Trophoblast cell (in vitro differentiated cells and primary cell): ENCODE measurements at regions not wholly inside any gene's neighbourhood (a gene's known extent, or its start where the extent isn't known, plus 50 kb on each side); places are given as distances from the start of the nearest gene placed in this dataset.

Experiments used
- DNase-seq, 2 donors: peaks; one replicate each; pipeline ENCODE4 v3.0.0-alpha.2; 2016
- H2AFZ ChIP-seq: 2 replicates; pipeline ENCODE4 v1.6.1; 2013; ENCODE audit warnings: low read length, moderate library complexity, mild to moderate bottlenecking; ENCODE audit not compliant: insufficient read depth, poor library complexity
- H2AK5ac ChIP-seq: 2 replicates; pipeline ENCODE4 v1.6.1; 2013; ENCODE audit warnings: mild to moderate bottlenecking, low read length
- H2BK120ac ChIP-seq: 2 replicates; pipeline ENCODE4 v1.6.1; 2013; ENCODE audit warnings: low read length, mild to moderate bottlenecking, moderate library complexity; ENCODE audit not compliant: insufficient read depth, poor library complexity
- H2BK12ac ChIP-seq: 2 replicates; pipeline ENCODE4 v1.6.1; 2013; ENCODE audit warnings: mild to moderate bottlenecking, low read length, moderate library complexity
- H2BK5ac ChIP-seq: 2 replicates; pipeline ENCODE4 v1.6.1; 2013; ENCODE audit warnings: low read length, low read depth, moderate library complexity, mild to moderate bottlenecking; ENCODE audit not compliant: poor library complexity
- H3K14ac ChIP-seq: 2 replicates; pipeline ENCODE4 v1.6.1; 2013; ENCODE audit warnings: mild to moderate bottlenecking, low read length
- H3K18ac ChIP-seq: 2 replicates; pipeline ENCODE4 v1.6.1; 2013; ENCODE audit warnings: mild to moderate bottlenecking, low read length
- H3K23ac ChIP-seq: 2 replicates; pipeline ENCODE4 v1.6.1; 2013; ENCODE audit warnings: low read length
- H3K27ac ChIP-seq: 2 replicates; pipeline ENCODE4 v1.5.1; 2013; ENCODE audit warnings: low read depth, mild to moderate bottlenecking, inconsistent platforms, low read length, moderate library complexity
- H3K27me3 ChIP-seq: 2 replicates; pipeline ENCODE4 v1.6.1; 2013; ENCODE audit warnings: inconsistent platforms, mild to moderate bottlenecking, low read length, moderate library complexity; ENCODE audit not compliant: insufficient read depth
- H3K36me3 ChIP-seq, 2 experiments: 1 replicate in 1 of 2; 2 replicates in 1 of 2; pipeline ENCODE4 v1.6.1; 2013; ENCODE audit warnings: low read length in 2 of 2, mild to moderate bottlenecking in 2 of 2, moderate library complexity in 1 of 2; ENCODE audit not compliant: insufficient read depth in 2 of 2, control insufficient read depth in 1 of 2
- H3K4ac ChIP-seq: 2 replicates; pipeline ENCODE4 v1.6.1; 2013; ENCODE audit warnings: low read depth, mild to moderate bottlenecking, low read length, moderate library complexity
- H3K4me1 ChIP-seq, 2 experiments: 1 replicate in 1 of 2; 2 replicates in 1 of 2; pipeline ENCODE4 v1.6.1; 2013; ENCODE audit warnings: low read length in 2 of 2, mild to moderate bottlenecking in 2 of 2, moderate library complexity in 1 of 2; ENCODE audit not compliant: insufficient read depth in 2 of 2, control insufficient read depth in 1 of 2
- H3K4me2 ChIP-seq: 2 replicates; pipeline ENCODE4 v1.6.1; 2013; ENCODE audit warnings: inconsistent platforms, mild to moderate bottlenecking, low read length, moderate library complexity
- H3K4me3 ChIP-seq: 2 replicates; pipeline ENCODE4 v1.5.1; 2013; ENCODE audit warnings: mild to moderate bottlenecking, low read depth, low read length, inconsistent platforms
- H3K79me1 ChIP-seq: one replicate; pipeline ENCODE4 v1.6.1; 2013; ENCODE audit warnings: low read length
- H3K79me2 ChIP-seq: 2 replicates; pipeline ENCODE4 v1.6.1; 2013; ENCODE audit warnings: low read length, mild to moderate bottlenecking; ENCODE audit not compliant: control insufficient read depth, insufficient read depth, poor library complexity
- H3K9ac ChIP-seq: 2 replicates; pipeline ENCODE4 v1.6.1; 2013; ENCODE audit warnings: mild to moderate bottlenecking, low read length
- H3K9me3 ChIP-seq: 2 replicates; pipeline ENCODE4 v1.6.1; 2013; ENCODE audit warnings: low read depth, mild to moderate bottlenecking, control low read depth, inconsistent platforms, low read length; ENCODE audit not compliant: insufficient read depth
- H4K12ac ChIP-seq: 2 replicates; pipeline ENCODE4 v1.6.1; 2013; ENCODE audit warnings: low read depth, mild to moderate bottlenecking, low read length, moderate library complexity
- H4K8ac ChIP-seq: 2 replicates; pipeline ENCODE4 v1.6.1; 2013; ENCODE audit warnings: low read depth, mild to moderate bottlenecking, low read length, moderate library complexity
- H4K91ac ChIP-seq: one replicate; pipeline ENCODE4 v1.6.1; 2013; ENCODE audit warnings: low read depth, mild to moderate bottlenecking, low read length, moderate library complexity
- WGBS: extraction: QIAGEN DNeasy Blood & Tissue Kit; methylation state at CpG from one replicate; pipeline ENCODE4 v1.1.7; 2013; ENCODE audit warnings: missing lambda C conversion rate; ENCODE audit not compliant: insufficient read length, insufficient coverage; ENCODE audit errors: extremely low coverage; 5-methylcytosine and 5-hydroxymethylcytosine counted together

- H2BK120ac ChIP-seq = no peak overlapping the region
- H3K4me1 ChIP-seq = no peaks in the 10 kb centered on the region
- no peak for DNase-seq
- H4K12ac ChIP-seq = no peak overlapping the region
- H3K79me1 ChIP-seq = no peaks in the 10 kb centered on the region
- no CpG with 5 or more reads among the region's 29 CpGs for WGBS
- no peak overlapping the region for H2BK5ac ChIP-seq
- no peak overlapping the region for H4K8ac ChIP-seq
- no peak overlapping the region for H3K4me3 ChIP-seq
- H3K27ac ChIP-seq = no peak overlapping the region
- peaks cover 2% of the 10 kb centered on the region for H3K9me3 ChIP-seq
- no peak overlapping the region for H3K9ac ChIP-seq
- no peak overlapping the region for H2AFZ ChIP-seq
- no peak overlapping the region for H3K23ac ChIP-seq
- no peak overlapping the region for H2BK12ac ChIP-seq
- H3K27me3 ChIP-seq = no peaks in the 10 kb centered on the region
- H3K18ac ChIP-seq = no peak overlapping the region
- H3K14ac ChIP-seq = no peak overlapping the region
- H4K91ac ChIP-seq = no peak overlapping the region
- H3K4me2 ChIP-seq = no peak overlapping the region
- no peaks in the 10 kb centered on the region for H3K79me2 ChIP-seq
- no peak overlapping the region for H3K4ac ChIP-seq
- no peak overlapping the region for H2AK5ac ChIP-seq
- no peaks in the 10 kb centered on the region for H3K36me3 ChIP-seq
These were observed 103.7 kb upstream of the MVB12B start for GRCh38 chr9:126222835-126223431.

DNA sequence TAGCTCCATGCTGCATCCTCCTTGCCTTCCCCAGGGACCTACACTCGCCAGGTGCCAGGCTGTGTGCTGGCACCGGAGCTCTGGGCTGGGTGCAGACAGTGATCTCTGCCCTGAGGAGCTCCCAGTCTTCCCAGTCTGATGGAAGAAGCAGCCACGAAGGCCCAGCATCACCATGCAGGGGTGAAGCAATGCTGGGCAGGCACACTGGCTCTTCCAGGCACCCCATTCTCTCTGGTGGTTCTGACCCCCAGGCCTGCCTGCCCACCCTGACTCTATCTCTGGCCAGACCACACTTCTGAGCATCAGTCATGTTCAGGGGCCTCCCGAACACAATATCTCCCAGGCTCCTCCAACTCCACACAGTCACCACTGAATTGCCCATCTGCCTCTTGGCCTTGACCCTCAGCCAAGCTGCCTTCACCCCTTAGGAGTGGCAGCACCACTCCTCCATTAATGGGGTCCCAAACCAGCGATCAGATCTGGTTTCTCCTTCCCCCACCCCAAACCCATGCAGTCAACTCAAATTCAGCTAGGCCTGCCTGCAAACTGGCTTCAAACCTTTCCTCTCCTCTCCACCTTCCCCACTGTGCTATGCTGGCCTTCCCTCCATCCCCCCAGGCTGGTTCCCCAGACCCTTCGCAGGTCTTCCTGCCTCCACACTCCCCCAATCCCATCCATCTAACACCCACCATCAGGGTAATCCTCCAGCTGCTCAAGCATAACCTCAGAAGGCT, 102.7 kb upstream of the MVB12B start:
- no peak overlapping the region for H2AK5ac ChIP-seq

DNA sequence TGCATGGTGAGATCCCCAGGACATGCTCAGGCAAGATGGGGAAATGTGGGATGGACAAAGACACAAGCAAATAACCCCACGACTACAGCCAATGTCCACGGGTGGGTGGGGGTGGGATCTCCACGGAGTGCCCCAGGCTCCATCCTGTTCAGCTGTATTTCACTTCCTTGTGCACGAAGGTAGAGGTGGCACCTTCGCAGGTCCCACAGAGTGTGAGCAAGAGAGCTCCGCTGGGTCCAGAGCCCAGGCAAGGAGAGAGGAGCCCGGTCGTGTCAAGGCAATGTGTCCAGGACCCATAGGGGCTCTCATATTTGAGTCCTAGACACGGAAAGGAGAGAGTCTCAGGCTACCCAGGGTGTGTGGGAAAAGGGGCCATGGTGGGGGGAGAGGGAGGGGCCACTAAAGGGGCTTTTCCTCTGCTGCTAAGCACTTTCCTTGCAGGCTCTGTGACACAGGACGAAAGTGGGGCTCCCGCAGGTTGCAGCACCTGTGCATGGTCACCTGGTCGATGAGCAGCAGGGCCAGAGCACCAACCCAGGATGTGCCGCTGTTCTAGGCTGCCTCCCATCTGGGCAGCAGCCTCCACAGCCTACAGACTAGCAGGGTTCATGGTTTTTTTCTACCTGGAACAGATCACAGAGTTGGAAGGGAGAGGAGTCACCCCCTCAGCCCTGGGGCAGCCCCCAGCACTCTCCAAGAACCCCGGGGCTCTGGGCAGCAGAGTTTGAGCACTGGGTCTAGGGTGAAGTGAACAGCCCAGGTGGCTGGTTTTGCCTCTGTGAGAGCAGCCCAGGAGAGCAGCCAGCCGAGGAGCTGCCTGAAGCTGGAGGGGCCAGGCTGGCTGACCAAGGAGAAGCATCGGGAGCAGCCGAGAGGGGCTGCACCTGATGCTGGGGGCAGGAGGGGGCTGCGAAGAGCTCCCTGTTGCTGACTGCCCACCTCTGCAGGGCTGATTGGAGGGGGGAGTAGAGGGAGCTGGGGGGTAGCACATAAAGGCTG, 100.7 kb upstream of the MVB12B start:
- Histone ChIP-seq H2BK12ac (no peak overlapping the region), H3K14ac (no peak overlapping the region), H3K23ac (no peak overlapping the region), H3K27ac (no peak overlapping the region), H3K18ac (no peak overlapping the region), H2BK5ac (no peak overlapping the region), H3K4me1 (no peaks in the 10 kb centered on the region), H3K4me2 (no peak overlapping the region), H3K9ac (no peak overlapping the region), H4K8ac (no peak overlapping the region), H4K91ac (no peak overlapping the region), H2AK5ac (no peak overlapping the region), H2AFZ (no peak overlapping the region), H4K12ac (no peak overlapping the region), H3K36me3 (no peaks in the 10 kb centered on the region), H3K4me3 (no peak overlapping the region), H3K79me2 (no peaks in the 10 kb centered on the region), H2BK120ac (no peak overlapping the region), H3K27me3 (no peaks in the 10 kb centered on the region), H3K4ac (no peak overlapping the region), H3K79me1 (no peaks in the 10 kb centered on the region), H3K9me3 (peaks cover 2% of the 10 kb centered on the region)
- no CpG with 5 or more reads among the region's 18 CpGs for WGBS
- no peak for DNase-seq

More for the DNA sequence above, 102.7 kb upstream of the MVB12B start:
- Histone ChIP-seq H3K4ac (no peak overlapping the region), H2BK5ac (no peak overlapping the region), H3K18ac (no peak overlapping the region), H3K27me3 (no peaks in the 10 kb centered on the region), H4K8ac (no peak overlapping the region), H2BK120ac (no peak overlapping the region), H2BK12ac (no peak overlapping the region), H3K23ac (no peak overlapping the region), H4K12ac (no peak overlapping the region), H3K4me1 (no peaks in the 10 kb centered on the region), H3K4me3 (no peak overlapping the region), H3K79me2 (no peaks in the 10 kb centered on the region), H3K4me2 (no peak overlapping the region), H4K91ac (no peak overlapping the region), H3K36me3 (no peaks in the 10 kb centered on the region), H3K9me3 (peaks cover 2% of the 10 kb centered on the region), H3K14ac (no peak overlapping the region), H3K79me1 (no peaks in the 10 kb centered on the region), H3K27ac (no peak overlapping the region), H2AFZ (no peak overlapping the region), H3K9ac (no peak overlapping the region)
- no CpG with 5 or more reads among the region's 6 CpGs for WGBS
- no peak for DNase-seq

DNA sequence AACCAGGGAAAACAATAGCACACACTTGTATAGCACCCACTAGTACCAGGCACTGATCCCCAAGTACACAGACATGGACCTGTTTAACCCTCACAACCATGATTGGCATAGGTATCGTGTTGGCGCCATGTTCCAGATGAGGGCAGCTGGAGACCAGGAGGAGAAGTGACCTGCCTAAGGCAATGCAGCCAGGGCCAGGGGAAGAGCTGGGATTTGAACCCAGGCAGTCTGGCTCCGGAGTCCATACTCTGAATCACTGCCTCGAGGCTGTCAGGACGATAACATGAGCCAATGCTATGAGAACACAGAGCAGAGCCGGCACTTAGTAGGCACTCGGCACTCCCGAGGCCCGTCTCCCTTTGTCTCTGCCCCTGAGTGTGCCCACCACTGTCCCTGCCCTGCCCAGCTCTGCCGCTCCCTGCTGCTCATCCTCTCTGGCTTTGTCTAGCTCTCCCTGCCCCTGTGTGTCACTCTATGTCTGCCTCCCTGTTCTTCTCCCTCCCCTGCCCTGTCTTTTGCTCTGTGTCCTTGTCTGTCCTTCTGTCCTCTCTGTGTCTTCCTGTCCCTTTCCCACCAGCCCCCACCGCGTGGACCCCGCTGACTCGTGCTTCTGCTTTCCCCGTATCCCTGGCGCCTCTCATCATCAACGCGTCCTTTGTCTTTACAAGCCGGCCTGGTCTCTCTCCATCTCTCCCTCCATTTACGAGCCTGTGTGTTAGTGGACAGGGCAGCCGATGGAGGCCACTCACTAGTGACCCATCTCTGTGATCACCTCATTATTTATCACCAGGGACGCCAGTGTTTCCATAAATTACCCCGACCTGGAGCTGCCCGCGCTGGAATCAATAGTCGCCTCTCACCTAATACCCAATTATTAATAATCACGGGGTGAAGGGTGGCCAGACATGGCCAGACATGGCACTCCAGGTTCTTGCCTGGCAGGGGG, 99.4 kb upstream of the MVB12B start:
- H4K12ac ChIP-seq = no peak overlapping the region
- no peak overlapping the region for H3K4me2 ChIP-seq

More for the DNA sequence above, 99.4 kb upstream of the MVB12B start:
- no peak for DNase-seq
- Histone ChIP-seq H3K9ac (no peak overlapping the region), H4K8ac (no peak overlapping the region), H3K79me2 (no peaks in the 10 kb centered on the region), H2BK12ac (no peak overlapping the region), H3K23ac (no peak overlapping the region), H3K27ac (no peak overlapping the region), H4K91ac (no peak overlapping the region), H3K4me1 (no peaks in the 10 kb centered on the region), H3K14ac (no peak overlapping the region), H3K4ac (no peak overlapping the region), H2BK5ac (no peak overlapping the region), H2BK120ac (no peak overlapping the region), H3K18ac (no peak overlapping the region), H2AK5ac (no peak overlapping the region), H3K4me3 (no peak overlapping the region), H3K36me3 (no peaks in the 10 kb centered on the region), H3K79me1 (no peaks in the 10 kb centered on the region), H3K27me3 (no peaks in the 10 kb centered on the region), H3K9me3 (peaks cover 2% of the 10 kb centered on the region), H2AFZ (no peak overlapping the region)
- no CpG with 5 or more reads among the region's 27 CpGs for WGBS
